ENCODE measurements at regions not wholly inside any gene's neighbourhood (a gene's known extent, or its start where the extent isn't known, plus 50 kb on each side); places are given as distances from the start of the nearest gene placed in this dataset.

- TF ChIP-seq, protein P1, sequence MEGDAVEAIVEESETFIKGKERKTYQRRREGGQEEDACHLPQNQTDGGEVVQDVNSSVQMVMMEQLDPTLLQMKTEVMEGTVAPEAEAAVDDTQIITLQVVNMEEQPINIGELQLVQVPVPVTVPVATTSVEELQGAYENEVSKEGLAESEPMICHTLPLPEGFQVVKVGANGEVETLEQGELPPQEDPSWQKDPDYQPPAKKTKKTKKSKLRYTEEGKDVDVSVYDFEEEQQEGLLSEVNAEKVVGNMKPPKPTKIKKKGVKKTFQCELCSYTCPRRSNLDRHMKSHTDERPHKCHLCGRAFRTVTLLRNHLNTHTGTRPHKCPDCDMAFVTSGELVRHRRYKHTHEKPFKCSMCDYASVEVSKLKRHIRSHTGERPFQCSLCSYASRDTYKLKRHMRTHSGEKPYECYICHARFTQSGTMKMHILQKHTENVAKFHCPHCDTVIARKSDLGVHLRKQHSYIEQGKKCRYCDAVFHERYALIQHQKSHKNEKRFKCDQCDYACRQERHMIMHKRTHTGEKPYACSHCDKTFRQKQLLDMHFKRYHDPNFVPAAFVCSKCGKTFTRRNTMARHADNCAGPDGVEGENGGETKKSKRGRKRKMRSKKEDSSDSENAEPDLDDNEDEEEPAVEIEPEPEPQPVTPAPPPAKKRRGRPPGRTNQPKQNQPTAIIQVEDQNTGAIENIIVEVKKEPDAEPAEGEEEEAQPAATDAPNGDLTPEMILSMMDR (conservative IDR thresholded peaks at IDR 0.05; ENCODE audit: low read length): no peak
- TF ChIP-seq EZH2phosphoT487 (IDR thresholded peaks at IDR 0.05; ENCODE audit: borderline replicate concordance, low read depth, low read length): no peak
These were observed 121.6 kb upstream of the SNX19 start for GRCh38 chr11:131037873-131038272.
